ENCODE measurements at regions not wholly inside any gene's neighbourhood (a gene's known extent, or its start where the extent isn't known, plus 50 kb on each side); places are given as distances from the start of the nearest gene placed in this dataset.
"Not testable (repeated sequence)": the region's sequence is repeated elsewhere in the genome, so short reads cannot be mapped to it uniquely, and the experiment has no call there.

- no peak for DNase-seq
Measured at GRCh38 chr5:130436430-130436829, 532.2 kb downstream of the CHSY3 start.

DNA sequence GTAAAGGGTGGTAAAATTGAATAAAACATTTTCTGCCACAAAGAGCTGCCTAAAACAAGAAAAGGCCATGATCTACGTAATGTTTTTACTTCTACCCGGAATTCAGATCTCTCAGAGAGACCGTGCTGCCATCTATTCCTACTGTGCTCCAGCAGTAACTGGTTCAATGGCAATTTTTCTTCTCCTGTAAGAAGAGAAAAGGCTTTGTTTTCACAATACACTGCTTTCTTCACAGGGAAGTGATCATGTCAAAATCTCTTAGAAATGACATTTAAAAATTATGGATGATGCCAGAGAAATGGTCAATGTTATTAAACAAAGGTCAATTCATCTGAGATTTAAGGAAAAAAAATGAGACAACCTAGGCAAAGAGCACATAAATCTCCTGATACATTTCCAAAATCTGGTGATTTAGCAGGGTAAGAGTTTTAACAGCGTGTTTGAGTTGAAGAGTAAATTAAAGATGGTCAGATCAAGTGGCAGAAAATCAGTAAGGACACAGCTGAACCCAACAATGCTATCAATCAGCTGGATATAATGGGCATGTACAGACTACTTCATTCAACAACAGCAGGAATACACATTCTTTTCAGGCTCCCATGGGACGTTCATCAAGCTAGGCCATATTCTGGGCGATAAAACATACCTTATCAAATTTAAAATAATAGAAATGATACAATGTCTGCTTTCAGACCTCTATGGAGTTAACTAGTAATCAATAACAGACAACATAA, 523.1 kb downstream of the CHSY3 start:
- no peak for DNase-seq

- DNase-seq, result no peak
Measured at GRCh38 chr5:130425424-130425823, 521.2 kb downstream of the CHSY3 start.

GRCh38 chr5:130424341-130424740, 520.1 kb downstream of the CHSY3 start:
- no peak for DNase-seq

- DNase-seq, result no peak
Measured at GRCh38 chr5:130402906-130403305, 498.6 kb downstream of the CHSY3 start.

DNA sequence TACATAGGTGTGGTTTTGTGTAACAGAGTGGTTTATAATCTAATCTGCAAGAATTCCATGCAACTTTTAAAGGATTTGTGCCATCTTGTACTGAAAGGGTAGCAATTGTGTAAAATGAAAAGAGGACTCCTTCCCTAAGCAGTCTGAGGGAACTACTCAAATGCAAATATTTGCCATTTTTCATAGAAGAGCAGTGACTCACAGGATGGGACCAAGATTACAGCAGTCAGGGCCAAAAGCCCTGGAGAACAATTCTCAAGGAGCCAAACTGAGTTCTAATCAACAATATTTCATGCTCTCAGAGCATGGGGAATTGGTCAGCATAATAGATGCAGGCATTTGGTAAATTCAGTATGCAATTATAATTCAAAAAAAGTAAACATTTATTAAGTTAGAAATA, 495.8 kb downstream of the CHSY3 start:
- DNase-seq, result no peak

GRCh38 chr5:130398825-130399224, 494.6 kb downstream of the CHSY3 start:
- no peak for DNase-seq

DNA sequence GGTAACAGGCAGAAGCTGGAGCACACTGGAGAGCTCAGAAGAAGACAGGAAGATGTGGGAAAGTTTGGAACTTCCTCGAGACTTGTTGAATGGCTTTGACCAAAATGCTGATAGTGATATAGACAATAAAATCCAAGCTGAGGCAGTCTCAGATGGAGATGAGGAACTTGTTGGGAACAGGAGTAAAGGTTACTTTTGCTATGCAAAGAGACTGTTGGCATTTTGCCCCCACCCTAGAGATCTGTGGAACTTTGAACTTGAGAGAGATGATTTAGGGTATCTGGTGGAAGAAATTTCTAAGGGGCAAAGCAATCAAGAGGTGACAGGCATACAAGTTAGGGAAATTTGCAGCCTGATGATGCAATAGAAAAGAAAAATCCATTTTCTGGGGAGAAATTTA, 493.5 kb downstream of the CHSY3 start:
- not testable (repeated sequence) for DNase-seq

DNA sequence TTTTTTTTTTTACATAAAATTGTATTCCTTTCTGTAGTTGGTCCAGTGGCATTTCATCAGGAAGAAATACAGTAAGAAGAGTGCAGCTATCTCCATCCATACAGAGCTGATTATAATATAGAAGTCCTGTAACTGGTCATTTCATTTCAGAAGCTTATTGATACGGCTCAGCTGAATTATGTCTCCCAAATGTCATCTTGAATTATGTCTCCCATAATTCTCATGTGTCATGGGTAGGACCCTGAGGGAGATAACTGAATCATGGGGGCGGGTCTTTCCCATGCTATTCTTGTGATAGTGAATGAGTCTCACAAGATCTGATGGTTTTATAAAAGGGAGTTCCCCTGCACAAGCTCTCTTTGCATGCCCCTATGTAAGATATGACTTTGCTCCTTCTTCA, 492.9 kb downstream of the CHSY3 start:
- DNase-seq, result no peak

DNA sequence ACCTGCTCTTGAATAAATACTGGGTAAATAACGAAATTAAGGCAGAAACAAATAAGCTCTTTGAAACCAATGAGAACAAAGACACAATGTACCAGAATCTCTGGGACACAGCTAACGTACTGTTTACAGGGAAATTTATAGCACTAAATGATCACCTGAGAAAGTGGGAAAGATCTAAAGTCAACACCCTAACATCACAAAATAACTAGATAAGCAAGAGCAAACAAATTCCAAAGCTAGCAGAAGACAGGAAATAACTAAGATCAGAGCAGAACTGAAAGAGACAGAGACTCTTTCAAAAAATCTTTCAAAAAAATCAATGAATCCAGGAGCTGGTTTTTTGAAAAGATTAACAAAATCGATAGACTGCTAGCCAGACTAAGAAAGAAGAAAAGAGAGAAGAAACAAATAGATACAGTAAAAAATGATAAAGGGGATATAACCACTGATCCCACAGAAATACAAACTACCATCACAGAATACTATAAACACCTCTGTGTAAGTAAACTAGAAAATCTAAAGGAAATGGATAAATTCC, 487.5 kb downstream of the CHSY3 start:
- not testable (repeated sequence) for DNase-seq

GRCh38 chr5:130386155-130386554, 481.9 kb downstream of the CHSY3 start:
- DNase-seq, result no peak

DNA sequence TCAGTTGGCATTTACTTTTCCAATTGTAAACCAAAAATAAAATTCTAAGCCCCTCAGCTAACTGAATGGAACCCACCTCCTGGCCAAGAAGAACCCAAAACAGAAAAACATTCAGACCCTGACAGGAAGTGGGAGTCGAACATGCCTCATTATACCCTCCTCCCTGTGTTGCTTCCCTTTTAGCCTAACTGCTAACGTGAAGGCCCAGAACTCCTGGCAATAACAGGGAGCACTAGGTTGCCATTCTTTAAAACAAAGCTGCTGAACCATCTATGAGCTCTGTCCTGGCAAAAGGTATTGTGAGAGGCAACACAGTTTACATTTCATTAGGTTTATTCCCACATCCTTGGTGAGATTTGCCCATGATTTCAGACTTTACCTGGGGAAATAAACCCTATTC, 481.4 kb downstream of the CHSY3 start:
- DNase-seq, result no peak

- DNase-seq, result no peak
Measured at GRCh38 chr5:130365956-130366355, 461.7 kb downstream of the CHSY3 start.

DNA sequence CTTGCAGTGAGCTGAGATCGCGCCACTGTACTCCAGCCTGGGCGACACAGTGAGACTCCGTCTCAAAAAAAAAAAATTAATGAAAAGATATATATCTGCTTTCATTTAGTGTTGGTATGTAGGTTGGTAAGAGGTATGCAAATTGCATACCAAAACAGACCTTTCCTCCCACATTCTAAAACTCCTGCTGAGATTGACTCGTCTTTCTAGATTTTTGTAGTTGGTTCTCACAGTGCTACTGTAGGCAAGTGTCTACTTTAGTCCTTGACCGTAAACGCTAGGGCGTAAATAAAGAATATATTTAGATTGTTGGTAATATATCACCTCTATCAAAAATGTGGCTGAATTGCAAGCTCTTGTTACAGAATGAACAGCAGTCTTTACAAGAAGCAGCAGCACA, 445.9 kb downstream of the CHSY3 start:
- DNase-seq, result no peak

DNA sequence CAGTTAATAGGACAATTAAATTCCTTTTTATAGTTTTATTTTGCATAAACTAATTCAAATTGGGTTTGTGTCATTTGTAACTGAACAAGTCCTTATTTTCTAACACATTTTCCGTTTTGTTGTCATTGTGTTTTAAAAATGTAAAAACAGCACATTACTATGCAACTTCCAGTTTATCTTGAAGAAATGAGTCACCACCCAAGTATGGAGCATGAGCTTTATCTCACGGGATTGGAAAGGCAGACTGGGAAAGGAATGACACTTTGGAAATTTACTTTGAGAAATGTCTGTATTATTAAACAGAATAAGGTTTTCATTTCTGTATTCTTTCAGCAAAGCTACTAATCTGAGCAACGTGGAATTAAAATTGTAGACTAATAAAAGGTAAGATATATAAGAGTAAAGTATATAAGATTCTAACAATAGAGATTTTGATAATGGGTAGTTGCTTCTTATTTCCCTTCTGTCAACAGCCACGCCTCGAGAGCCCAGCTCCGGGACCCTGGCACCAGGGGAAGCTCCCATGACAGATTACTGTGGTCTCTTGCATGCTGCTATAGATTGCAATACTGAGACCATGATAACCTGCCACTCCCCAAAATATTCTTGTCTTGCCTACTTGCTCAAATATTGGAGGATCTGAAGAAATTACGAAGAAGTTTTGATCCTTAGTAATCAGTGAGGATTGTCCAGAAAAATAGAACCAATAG, 433.1 kb downstream of the CHSY3 start:
- no peak for DNase-seq

GRCh38 chr5:130335117-130335516, 430.9 kb downstream of the CHSY3 start:
- DNase-seq, result no peak

DNA sequence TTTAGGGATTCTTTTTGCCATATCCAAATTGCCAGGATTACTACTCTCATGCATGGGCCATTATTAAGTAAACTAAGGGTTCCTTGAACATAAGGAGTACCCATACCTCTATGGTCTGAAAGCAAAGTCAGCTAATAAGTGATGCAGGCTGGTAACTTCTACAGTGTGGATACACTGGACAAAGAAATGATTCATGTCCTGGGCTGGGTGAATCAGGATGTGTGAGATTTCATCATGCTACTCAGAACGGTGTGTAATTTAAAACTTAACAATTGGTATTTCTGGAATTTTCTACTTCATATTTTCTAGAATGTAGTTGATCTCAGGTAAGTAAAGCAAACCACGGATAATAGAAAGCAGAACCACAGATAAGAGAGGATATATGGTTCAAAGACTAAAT, 428.8 kb downstream of the CHSY3 start:
- no peak for DNase-seq

DNA sequence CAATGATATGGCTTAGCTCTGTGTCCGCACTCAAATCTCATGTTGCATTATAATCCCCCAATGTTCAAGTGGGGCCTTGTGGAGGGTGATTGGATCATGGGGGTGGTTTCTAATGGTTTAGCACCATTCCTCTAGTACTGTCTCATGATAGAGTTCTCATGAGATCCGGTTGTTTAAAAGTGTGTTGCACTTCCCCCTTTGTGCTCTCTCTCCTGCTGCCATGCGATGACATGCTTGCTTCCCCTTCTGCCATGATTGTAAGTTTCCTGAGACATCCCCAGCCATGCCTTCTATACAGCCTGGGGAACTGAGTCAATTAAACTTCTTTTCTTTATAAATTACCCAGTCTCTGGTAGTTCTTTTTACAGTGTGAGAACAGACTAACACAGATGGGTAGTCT, 427.1 kb downstream of the CHSY3 start:
- DNase-seq, result no peak

DNA sequence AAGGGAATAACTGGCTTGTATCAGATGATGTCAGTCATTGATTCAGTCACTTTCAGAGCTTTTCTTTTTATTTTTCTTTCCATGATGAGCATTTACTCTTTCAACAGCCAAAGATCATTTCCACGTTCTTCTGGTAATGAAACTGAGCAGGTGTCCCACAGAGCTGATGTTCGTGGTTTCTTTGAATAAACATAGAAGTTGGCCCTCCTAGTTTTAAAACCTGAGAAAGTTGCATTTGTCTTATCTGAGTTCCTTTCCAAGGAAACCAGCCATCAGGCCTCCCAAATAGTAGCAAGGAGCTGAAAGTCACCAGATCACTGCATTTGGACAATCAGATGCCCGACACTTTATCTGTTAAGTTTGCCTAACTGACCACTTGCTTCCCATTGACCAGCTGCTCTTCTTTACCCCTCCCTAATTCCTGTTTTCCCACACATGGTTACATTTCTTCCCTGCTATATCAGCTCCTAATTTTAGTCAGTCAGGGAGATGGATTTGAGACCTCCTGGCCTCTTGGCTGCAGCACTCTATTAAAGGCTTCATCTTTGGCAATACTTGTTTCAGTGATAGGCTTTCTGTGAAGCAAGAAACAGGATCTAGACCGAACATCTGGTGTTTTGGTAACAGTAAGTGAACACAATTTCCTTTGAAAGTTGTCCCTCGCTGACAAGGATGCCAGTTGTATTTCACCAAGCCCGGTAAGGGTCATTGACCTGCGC, 420.8 kb downstream of the CHSY3 start:
- DNase-seq, result no peak

- no peak for DNase-seq
Measured at GRCh38 chr5:130323804-130324454, 419.7 kb downstream of the CHSY3 start.

GRCh38 chr5:130321931-130322330, 417.7 kb downstream of the CHSY3 start:
- no peak for DNase-seq

DNA sequence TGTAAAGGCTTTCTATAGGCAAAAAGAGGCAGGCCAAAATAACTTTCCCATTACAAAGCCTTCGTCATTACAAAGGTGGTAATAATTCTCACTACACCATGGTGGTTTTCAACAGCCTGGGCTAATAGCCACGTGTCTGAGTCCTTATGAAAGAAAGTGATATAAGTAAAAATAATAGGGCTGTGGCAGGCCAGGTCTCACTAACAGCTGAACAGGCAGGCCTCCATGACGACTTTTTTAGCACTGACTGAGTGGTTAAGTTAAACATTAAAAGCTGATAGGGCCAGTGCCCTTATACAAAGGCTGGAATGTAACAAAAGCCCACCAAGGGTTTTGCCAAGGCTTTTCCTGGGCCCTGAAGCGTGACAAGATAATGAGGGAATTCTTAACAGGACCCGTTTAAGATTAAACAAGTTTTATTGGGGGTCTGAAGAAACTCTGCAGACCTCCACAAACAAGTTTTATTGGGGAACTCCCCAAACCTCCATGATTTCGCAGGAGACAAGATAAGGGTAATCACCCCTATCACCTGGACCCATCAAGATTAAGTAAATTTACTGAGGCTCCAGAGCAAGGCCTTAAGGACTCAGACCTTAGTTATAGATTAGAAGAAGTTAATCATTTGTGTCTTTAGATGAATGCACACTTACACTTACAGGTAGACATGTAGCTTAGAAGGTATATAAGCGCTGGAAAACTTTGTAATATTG, 412.9 kb downstream of the CHSY3 start:
- DNase-seq, result no peak

- DNase-seq, result no peak
Measured at GRCh38 chr5:130295235-130295634, 391.0 kb downstream of the CHSY3 start.

Data from CD4-positive, alpha-beta T cell treated with Interferon alpha-2 for 1 hour (primary cell).